Liver (tissue), 3 donors: ENCODE measurements at regions not wholly inside any gene's neighbourhood (a gene's known extent, or its start where the extent isn't known, plus 50 kb on each side); places are given as distances from the start of the nearest gene placed in this dataset.

ENCODE experiments used
- EGR1 ChIP-seq, 2 donors: IDR thresholded peaks; 2 replicates each; pipeline ENCODE4 v1.6.1; 2016 to 2018; ENCODE audit warnings: antibody characterized with exemption in 2 of 2, low read depth in 2 of 2
- FOXA1 ChIP-seq: IDR thresholded peaks from 2 replicates; pipeline ENCODE4 v1.6.1; 2016; ENCODE audit warnings: antibody characterized with exemption
- GABPA ChIP-seq, 2 donors: IDR thresholded peaks in 1 of 2; conservative IDR thresholded peaks in 1 of 2; 2 replicates each; pipeline ENCODE4 v1.6.1; 2016; ENCODE audit warnings: antibody characterized with exemption in 2 of 2, mild to moderate bottlenecking in 1 of 2, moderate library complexity in 1 of 2
- JUND ChIP-seq, 2 donors: IDR thresholded peaks; 2 replicates each; pipeline ENCODE4 v1.6.1; 2016; ENCODE audit warnings: antibody characterized with exemption in 2 of 2
- MAX ChIP-seq: IDR thresholded peaks from 2 replicates; pipeline ENCODE4 v1.6.1; 2016; ENCODE audit warnings: antibody characterized with exemption
- RAD21 ChIP-seq, 2 donors: IDR thresholded peaks; 2 replicates each; pipeline ENCODE4 v1.6.1; 2016; ENCODE audit warnings: antibody characterized with exemption in 2 of 2, mild to moderate bottlenecking in 2 of 2
- REST ChIP-seq: IDR thresholded peaks from 2 replicates; pipeline ENCODE4 v1.6.1; 2016; ENCODE audit warnings: antibody characterized with exemption, mild to moderate bottlenecking
- RXRA ChIP-seq, 2 donors: IDR thresholded peaks; 2 replicates each; pipeline ENCODE4 v1.6.1; 2017 to 2018; ENCODE audit warnings: antibody characterized with exemption in 2 of 2, mild to moderate bottlenecking in 1 of 2
- TAF1 ChIP-seq: conservative IDR thresholded peaks from 2 replicates; pipeline ENCODE4 v1.6.1; 2016; ENCODE audit warnings: antibody characterized with exemption, mild to moderate bottlenecking
- YY1 ChIP-seq: IDR thresholded peaks from 2 replicates; pipeline ENCODE4 v1.6.1; 2016; ENCODE audit warnings: antibody characterized with exemption, mild to moderate bottlenecking
- ZBTB33 ChIP-seq: IDR thresholded peaks from 2 replicates; pipeline ENCODE4 v1.6.1; 2016; ENCODE audit warnings: antibody characterized with exemption
- TF ChIP-seq, protein P1 (sequence below): fragments of 150-350 bp; IDR thresholded peaks from 2 replicates; pipeline ENCODE4 v1.5.1; 2017; ENCODE audit warnings: improper control_type of control experiment, low read depth, low read length; ENCODE audit not compliant: missing input control
- TF ChIP-seq, protein P2 (sequence below): IDR thresholded peaks from 2 replicates; pipeline ENCODE4 v1.6.1; 2016; ENCODE audit warnings: antibody characterized with exemption
- donor health status: healthy.
- donor health status: healthy.

DNA sequence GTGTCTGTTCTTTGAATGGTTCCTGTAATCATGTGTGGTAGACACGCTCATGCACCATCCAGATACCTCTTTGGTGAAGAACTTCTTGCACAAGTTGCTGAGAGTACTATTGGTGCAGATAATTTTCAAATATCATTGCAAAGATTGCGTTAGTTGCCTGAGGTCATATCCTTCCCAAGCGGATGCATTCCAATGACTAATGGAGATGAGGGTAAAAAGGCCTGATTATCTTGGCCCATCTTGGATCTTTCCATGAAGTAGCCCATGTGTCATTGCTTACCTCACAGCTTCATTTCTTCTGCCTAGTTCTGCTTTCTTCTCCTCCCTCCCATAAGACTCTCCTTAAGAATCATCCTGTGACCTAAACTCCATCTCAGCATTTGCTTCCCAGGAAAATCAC, 384.9 kb upstream of the CNKSR2 start:
- TF ChIP-seq, protein P1, sequence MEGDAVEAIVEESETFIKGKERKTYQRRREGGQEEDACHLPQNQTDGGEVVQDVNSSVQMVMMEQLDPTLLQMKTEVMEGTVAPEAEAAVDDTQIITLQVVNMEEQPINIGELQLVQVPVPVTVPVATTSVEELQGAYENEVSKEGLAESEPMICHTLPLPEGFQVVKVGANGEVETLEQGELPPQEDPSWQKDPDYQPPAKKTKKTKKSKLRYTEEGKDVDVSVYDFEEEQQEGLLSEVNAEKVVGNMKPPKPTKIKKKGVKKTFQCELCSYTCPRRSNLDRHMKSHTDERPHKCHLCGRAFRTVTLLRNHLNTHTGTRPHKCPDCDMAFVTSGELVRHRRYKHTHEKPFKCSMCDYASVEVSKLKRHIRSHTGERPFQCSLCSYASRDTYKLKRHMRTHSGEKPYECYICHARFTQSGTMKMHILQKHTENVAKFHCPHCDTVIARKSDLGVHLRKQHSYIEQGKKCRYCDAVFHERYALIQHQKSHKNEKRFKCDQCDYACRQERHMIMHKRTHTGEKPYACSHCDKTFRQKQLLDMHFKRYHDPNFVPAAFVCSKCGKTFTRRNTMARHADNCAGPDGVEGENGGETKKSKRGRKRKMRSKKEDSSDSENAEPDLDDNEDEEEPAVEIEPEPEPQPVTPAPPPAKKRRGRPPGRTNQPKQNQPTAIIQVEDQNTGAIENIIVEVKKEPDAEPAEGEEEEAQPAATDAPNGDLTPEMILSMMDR, result no peak
- TF ChIP-seq TAF1, result no peak
- TF ChIP-seq GABPA (IDR thresholded peaks at IDR 0.05 in 1 of 2, conservative IDR thresholded peaks at IDR 0.05 in 1 of 2), result no peak
- TF ChIP-seq REST, result no peak
- TF ChIP-seq, protein P2, sequence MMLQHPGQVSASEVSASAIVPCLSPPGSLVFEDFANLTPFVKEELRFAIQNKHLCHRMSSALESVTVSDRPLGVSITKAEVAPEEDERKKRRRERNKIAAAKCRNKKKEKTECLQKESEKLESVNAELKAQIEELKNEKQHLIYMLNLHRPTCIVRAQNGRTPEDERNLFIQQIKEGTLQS, result no peak
- no peak for TF ChIP-seq RXRA (IDR thresholded peaks at IDR 0.05)
- TF ChIP-seq YY1, result no peak
- TF ChIP-seq FOXA1, result no peak
- no peak for TF ChIP-seq ZBTB33
- no peak for TF ChIP-seq MAX
- no peak for TF ChIP-seq RAD21 (IDR thresholded peaks at IDR 0.05)
- no peak for TF ChIP-seq JUND (IDR thresholded peaks at IDR 0.05)
- no peak for TF ChIP-seq EGR1 (IDR thresholded peaks at IDR 0.05; ENCODE audit: low read depth in 2 of 2)
